SH-SY5Y (cell line): ENCODE measurements at regions not wholly inside any gene's neighbourhood (a gene's known extent, or its start where the extent isn't known, plus 50 kb on each side); places are given as distances from the start of the nearest gene placed in this dataset.

Experiments
- GATA2 ChIP-seq: IDR thresholded peaks from 2 replicates; pipeline ENCODE4 v1.6.1; 2011; ENCODE audit warnings: mild to moderate bottlenecking, low read depth, low read length
- GATA3 ChIP-seq: IDR thresholded peaks from 2 replicates; pipeline ENCODE4 v1.6.1; 2011; ENCODE audit warnings: low read depth, mild to moderate bottlenecking, low read length, moderate library complexity

GRCh38 chr13:24038405-24038804, 122.1 kb upstream of the SPATA13 start:
- no peak for TF ChIP-seq GATA3
- no peak for TF ChIP-seq GATA2
